ENCODE measurements at regions not wholly inside any gene's neighbourhood (a gene's known extent, or its start where the extent isn't known, plus 50 kb on each side); places are given as distances from the start of the nearest gene placed in this dataset.

GRCh38 chr21:38569733-38570132 lies 71.5 kb upstream of the ERG start:
- H3K27ac ChIP-seq (ENCODE audit: insufficient read depth, low read depth, low read length): no peak overlapping the region
- FAIRE-seq (no peak), DNase-seq (ENCODE audit: low read depth, low spot score) (no peak)
- intact Hi-C loops (cut with micrococcal nuclease): no loop called here
- H3K9me3 ChIP-seq (replicated peaks; ENCODE audit: control insufficient read depth, insufficient read depth, low read length): no peaks in the 10 kb centered on the region
- ChIA-PET POLR2A (no interaction called here), CTCF (no interaction called here)
- BruUV-seq (replicated peaks): no TSS peak
- no peak overlapping the region for H3K9ac ChIP-seq (replicated peaks; ENCODE audit: extremely low read depth, insufficient read depth, low read length)
- dilution Hi-C loops (cut with MboI; ENCODE audit: extremely low pct_ligation_motif_present, low sequenced_read_pairs): no loop called here
- no peaks in the 10 kb centered on the region for H3K36me3 ChIP-seq (ENCODE audit: control insufficient read depth in 2 of 2, extremely low read depth in 1 of 2, insufficient read depth in 2 of 2, low read length in 2 of 2)
- no peaks in the 10 kb centered on the region for H3K9me1 ChIP-seq (replicated peaks; ENCODE audit: control insufficient read depth, extremely low read depth, insufficient read depth, low read length)
- H4K20me1 ChIP-seq (replicated peaks; ENCODE audit: control insufficient read depth, extremely low read depth, insufficient read depth, low read length): no peaks in the 10 kb centered on the region
- peaks cover 0 to 6% of the 10 kb centered on the region in 2 experiments for H3K27me3 ChIP-seq (ENCODE audit: control insufficient read depth in 2 of 2, insufficient read depth in 2 of 2, low read length in 2 of 2)
- TF ChIP-seq MAX (IDR thresholded peaks at IDR 0.05; ENCODE audit: insufficient read depth, insufficient read length): no peak
- TF ChIP-seq EZH2 (IDR thresholded peaks at IDR 0.05; ENCODE audit: borderline replicate concordance, low read depth, low read length, severe bottlenecking): no peak
- TF ChIP-seq GATA2 (IDR thresholded peaks at IDR 0.05; ENCODE audit: insufficient read depth, insufficient read length, low read depth, low read length): no peak
- no peak overlapping the region for H3K4me3 ChIP-seq (replicated peaks in 1 of 3; ENCODE audit: insufficient read depth in 1 of 3, low read depth in 1 of 3, low read length in 3 of 3)
- no peaks in the 10 kb centered on the region for H3K4me1 ChIP-seq (ENCODE audit: control insufficient read depth, extremely low read depth, insufficient read depth, low read length)
- H3K79me2 ChIP-seq (ENCODE audit: control insufficient read depth, insufficient read depth, low read length): no peaks in the 10 kb centered on the region
- no peak overlapping the region for H3K4me2 ChIP-seq (ENCODE audit: insufficient read depth, low read length)
- no peak overlapping the region for H2AFZ ChIP-seq (ENCODE audit: low read depth, low read length)

GRCh38 chr21:38570596-38570995 lies 72.3 kb upstream of the ERG start:
- H3K36me3 ChIP-seq (ENCODE audit: control insufficient read depth in 2 of 2, extremely low read depth in 1 of 2, insufficient read depth in 2 of 2, low read length in 2 of 2): no peaks in the 10 kb centered on the region
- no peak overlapping the region for H3K4me3 ChIP-seq (replicated peaks in 1 of 3; ENCODE audit: insufficient read depth in 1 of 3, low read depth in 1 of 3, low read length in 3 of 3)
- no peak overlapping the region for H3K4me2 ChIP-seq (ENCODE audit: insufficient read depth, low read length)
- dilution Hi-C loops (cut with MboI; ENCODE audit: extremely low pct_ligation_motif_present, low sequenced_read_pairs): no loop called here
- no peak overlapping the region for H3K27ac ChIP-seq (ENCODE audit: insufficient read depth, low read depth, low read length)
- no peaks in the 10 kb centered on the region for H3K9me3 ChIP-seq (replicated peaks; ENCODE audit: control insufficient read depth, insufficient read depth, low read length)
- CTCF ChIA-PET: no interaction called here
- H3K27me3 ChIP-seq (ENCODE audit: control insufficient read depth in 2 of 2, insufficient read depth in 2 of 2, low read length in 2 of 2): peaks cover 0 to 6% of the 10 kb centered on the region in 2 experiments
- BruUV-seq (replicated peaks): no TSS peak
- H2AFZ ChIP-seq (ENCODE audit: low read depth, low read length): no peak overlapping the region
- H4K20me1 ChIP-seq (replicated peaks; ENCODE audit: control insufficient read depth, extremely low read depth, insufficient read depth, low read length): no peaks in the 10 kb centered on the region
- H3K79me2 ChIP-seq (ENCODE audit: control insufficient read depth, insufficient read depth, low read length): no peaks in the 10 kb centered on the region
- H3K9ac ChIP-seq (replicated peaks; ENCODE audit: extremely low read depth, insufficient read depth, low read length): no peak overlapping the region
- DNase-seq (ENCODE audit: low read depth, low spot score) (no peak), FAIRE-seq (no peak)
- TF ChIP-seq FOS (IDR thresholded peaks at IDR 0.05; ENCODE audit: borderline replicate concordance, insufficient read depth, low read length): no peak
- no peaks in the 10 kb centered on the region for H3K9me1 ChIP-seq (replicated peaks; ENCODE audit: control insufficient read depth, extremely low read depth, insufficient read depth, low read length)
- intact Hi-C loops (cut with micrococcal nuclease): no loop called here
- H3K4me1 ChIP-seq (ENCODE audit: control insufficient read depth, extremely low read depth, insufficient read depth, low read length): no peaks in the 10 kb centered on the region
- POLR2A ChIA-PET: no interaction called here

All from endothelial cell of umbilical vein (primary cell).